ENCODE measurements at regions not wholly inside any gene's neighbourhood (a gene's known extent, or its start where the extent isn't known, plus 50 kb on each side); places are given as distances from the start of the nearest gene placed in this dataset.

DNA sequence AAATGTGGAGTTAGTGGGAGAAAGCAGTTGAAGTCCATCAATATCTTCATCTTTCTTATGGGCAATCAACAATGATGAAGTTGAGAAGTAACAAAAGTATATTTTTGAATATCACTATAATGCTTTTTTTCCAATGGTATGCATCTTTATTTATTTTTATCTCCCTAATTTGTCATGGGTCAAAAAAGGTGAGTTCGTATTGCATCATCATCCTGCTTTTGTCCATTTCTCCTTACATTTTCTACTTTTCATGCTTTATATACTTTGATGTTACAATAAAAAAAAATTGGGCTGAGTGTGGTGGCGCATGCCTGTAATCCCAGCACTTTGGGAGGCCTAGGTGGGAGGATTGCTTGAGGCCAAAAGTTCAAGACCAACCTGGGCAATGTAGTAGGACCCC lies 101.2 kb upstream of the STXBP5 start:
- 70 to 83% methylated on average over 2 of the region's 2 CpGs for WGBS, 2 donors
- Histone ChIP-seq H3K4me1 (no peaks in the 10 kb centered on the region), H3K36me3 (no peaks in the 10 kb centered on the region), H3K27ac (no peak overlapping the region), H3K4me3 (no peak overlapping the region), H3K27me3 (no peaks in the 10 kb centered on the region), H3K9me3 (no peaks in the 10 kb centered on the region)
- DNase-seq, result no peak
- TF ChIP-seq, protein P1, sequence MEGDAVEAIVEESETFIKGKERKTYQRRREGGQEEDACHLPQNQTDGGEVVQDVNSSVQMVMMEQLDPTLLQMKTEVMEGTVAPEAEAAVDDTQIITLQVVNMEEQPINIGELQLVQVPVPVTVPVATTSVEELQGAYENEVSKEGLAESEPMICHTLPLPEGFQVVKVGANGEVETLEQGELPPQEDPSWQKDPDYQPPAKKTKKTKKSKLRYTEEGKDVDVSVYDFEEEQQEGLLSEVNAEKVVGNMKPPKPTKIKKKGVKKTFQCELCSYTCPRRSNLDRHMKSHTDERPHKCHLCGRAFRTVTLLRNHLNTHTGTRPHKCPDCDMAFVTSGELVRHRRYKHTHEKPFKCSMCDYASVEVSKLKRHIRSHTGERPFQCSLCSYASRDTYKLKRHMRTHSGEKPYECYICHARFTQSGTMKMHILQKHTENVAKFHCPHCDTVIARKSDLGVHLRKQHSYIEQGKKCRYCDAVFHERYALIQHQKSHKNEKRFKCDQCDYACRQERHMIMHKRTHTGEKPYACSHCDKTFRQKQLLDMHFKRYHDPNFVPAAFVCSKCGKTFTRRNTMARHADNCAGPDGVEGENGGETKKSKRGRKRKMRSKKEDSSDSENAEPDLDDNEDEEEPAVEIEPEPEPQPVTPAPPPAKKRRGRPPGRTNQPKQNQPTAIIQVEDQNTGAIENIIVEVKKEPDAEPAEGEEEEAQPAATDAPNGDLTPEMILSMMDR (IDR thresholded peaks at IDR 0.05), result no peak
- TF ChIP-seq POLR2A (IDR thresholded peaks at IDR 0.05), result no peak
- intact Hi-C loops (cut with DNase I), result no loop called here

DNA sequence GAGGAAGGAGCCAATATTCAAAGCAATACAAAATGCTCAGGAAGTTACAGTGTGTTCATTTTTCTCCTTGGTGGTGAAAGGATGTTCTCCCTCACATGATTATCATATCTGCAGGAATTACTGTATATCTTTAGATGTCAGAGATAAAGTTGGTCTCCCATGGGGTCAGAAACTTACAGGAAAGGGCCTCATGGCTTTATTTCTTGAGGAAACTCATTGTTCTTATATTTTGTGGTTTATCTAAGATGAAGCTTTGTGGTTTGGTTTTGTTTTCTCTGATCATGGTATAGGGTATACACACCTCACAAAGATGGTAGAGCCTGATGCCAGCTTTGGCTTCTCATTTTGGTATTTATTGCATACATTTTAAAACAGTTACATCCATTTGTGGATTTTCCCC lies 100.5 kb upstream of the STXBP5 start:
- intact Hi-C loops (cut with DNase I), result no loop called here
- no peak overlapping the region for H3K4me3 ChIP-seq
- no peaks in the 10 kb centered on the region for H3K36me3 ChIP-seq
- H3K9me3 ChIP-seq, result no peaks in the 10 kb centered on the region
- H3K4me1 ChIP-seq, result no peaks in the 10 kb centered on the region
- no peaks in the 10 kb centered on the region for H3K27me3 ChIP-seq
- no peak for DNase-seq
- no peak overlapping the region for H3K27ac ChIP-seq
- TF ChIP-seq, protein P1 (IDR thresholded peaks at IDR 0.05), result no peak
- TF ChIP-seq POLR2A (IDR thresholded peaks at IDR 0.05), result no peak

DNA sequence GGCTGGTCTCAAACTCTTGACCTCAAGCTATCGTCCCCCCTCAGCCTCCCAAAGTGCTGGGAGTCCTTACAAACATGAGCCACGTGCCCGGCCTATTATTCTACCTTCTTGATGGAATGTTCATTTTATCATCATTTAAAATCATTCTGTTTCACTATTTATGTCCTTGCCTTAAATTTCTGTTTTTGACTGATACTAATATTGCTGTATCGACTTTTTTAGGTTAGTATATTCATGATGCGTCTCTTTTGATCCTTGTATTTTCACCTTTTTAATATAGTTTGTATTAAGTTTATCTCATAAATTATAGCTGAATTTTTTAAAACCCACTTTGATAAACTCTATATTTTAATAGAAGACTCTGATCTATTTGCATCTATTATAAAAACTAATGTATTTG lies 98.4 kb upstream of the STXBP5 start:
- Histone ChIP-seq H3K9me3 (no peaks in the 10 kb centered on the region), H3K36me3 (no peaks in the 10 kb centered on the region), H3K27me3 (no peaks in the 10 kb centered on the region), H3K4me1 (no peaks in the 10 kb centered on the region), H3K4me3 (no peak overlapping the region), H3K27ac (no peak overlapping the region)
- WGBS, 2 donors, result 84 to 89% methylated on average over 5 of the region's 5 CpGs
- DNase-seq, result no peak
- intact Hi-C loops (cut with DNase I), result no loop called here
- TF ChIP-seq POLR2A (IDR thresholded peaks at IDR 0.05), result no peak
- TF ChIP-seq, protein P1 (IDR thresholded peaks at IDR 0.05), result no peak

DNA sequence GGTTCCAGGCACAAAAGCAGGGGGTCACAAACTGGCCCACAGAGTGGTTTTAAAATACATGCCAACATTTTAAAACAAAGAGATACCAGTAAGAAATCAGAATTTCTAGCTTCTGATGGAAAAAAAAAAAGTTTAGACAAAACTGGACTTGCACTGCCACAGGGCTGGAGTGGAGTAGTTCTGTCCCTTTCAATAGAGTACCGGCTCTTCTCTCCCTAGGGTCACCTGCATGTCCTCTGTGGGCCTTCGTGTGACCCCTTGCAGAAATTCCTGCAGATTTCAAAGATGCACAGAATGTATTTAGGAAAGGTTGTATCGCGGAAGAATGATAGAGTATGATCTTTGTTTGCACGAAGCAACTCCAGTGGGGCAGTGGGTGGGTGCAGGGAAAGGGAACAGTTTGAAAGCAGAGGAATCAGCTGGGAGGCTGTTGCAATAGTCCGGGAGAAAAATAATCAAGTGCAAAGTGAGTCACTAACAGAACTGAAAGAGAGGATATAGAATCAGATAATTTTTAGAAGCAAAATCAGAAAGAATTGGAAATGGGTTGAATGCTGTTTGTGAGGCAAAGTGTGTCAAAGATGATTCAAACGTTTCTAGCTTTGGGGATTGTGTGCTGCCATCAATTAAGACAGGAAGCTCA lies 97.3 kb upstream of the STXBP5 start:
- Histone ChIP-seq H3K4me1 (no peaks in the 10 kb centered on the region), H3K27ac (no peak overlapping the region), H3K36me3 (no peaks in the 10 kb centered on the region), H3K9me3 (no peaks in the 10 kb centered on the region), H3K27me3 (no peaks in the 10 kb centered on the region), H3K4me3 (no peak overlapping the region)
- DNase-seq, result no peak
- intact Hi-C loops (cut with DNase I), result no loop called here
- whole genome bisulfite sequencing, 2 donors, result 37 to 47% methylated on average over 7 of the region's 7 CpGs
- no peak for TF ChIP-seq POLR2A (IDR thresholded peaks at IDR 0.05)
- TF ChIP-seq, protein P1 (IDR thresholded peaks at IDR 0.05), result no peak

DNA sequence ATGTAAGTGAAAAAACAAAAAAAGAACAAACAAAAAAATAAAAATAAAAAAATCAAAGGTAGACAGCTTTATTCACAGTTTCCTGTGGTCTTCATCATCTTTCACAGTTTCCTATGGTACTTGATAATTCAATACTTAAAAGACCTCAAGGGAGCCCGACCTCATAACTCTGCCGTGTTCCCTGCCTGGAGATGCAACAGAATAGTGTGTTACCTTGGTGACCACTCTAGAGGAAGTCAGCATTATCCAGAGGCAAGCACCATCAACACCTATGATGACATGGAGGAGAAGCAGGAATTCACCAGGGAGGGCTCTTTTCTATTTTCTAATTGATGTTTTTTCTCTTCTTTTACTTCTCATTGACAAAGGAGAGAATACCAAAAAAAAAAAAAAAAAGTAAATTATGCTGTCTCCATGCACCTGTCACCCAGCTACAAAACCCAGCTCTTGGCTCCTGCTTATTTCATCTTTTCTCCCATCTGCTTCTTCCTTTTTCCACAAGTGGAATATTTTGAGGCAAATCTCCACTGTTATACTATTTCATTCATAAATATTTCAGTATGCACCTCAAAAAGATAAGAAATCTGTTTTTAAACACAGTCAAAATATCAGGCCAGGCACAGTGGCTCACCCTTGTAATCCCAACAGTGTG lies 95.8 kb upstream of the STXBP5 start:
- WGBS, 2 donors, result 55 to 76% methylated on average over 2 of the region's 2 CpGs
- Histone ChIP-seq H3K9me3 (no peaks in the 10 kb centered on the region), H3K27ac (no peak overlapping the region), H3K4me3 (no peak overlapping the region), H3K36me3 (no peaks in the 10 kb centered on the region), H3K4me1 (no peaks in the 10 kb centered on the region), H3K27me3 (no peaks in the 10 kb centered on the region)
- DNase-seq, result no peak
- no peak for TF ChIP-seq POLR2A (IDR thresholded peaks at IDR 0.05)
- TF ChIP-seq, protein P1 (IDR thresholded peaks at IDR 0.05), result no peak
- intact Hi-C loops (cut with DNase I), result no loop called here

All from esophagus squamous epithelium (tissue), 5 donors.